IPS-18a (cell line): ENCODE measurements at regions not wholly inside any gene's neighbourhood (a gene's known extent, or its start where the extent isn't known, plus 50 kb on each side); places are given as distances from the start of the nearest gene placed in this dataset.
"Not testable (repeated sequence)": the region's sequence is repeated elsewhere in the genome, so short reads cannot be mapped to it uniquely, and the experiment has no call there.

Source experiments
- H3K27ac ChIP-seq: one replicate; pipeline ENCODE4 v1.5.1; 2013; ENCODE audit warnings: low read length
- H3K27me3 ChIP-seq: one replicate; pipeline ENCODE4 v1.6.1; 2013; ENCODE audit warnings: mild to moderate bottlenecking, low read length; ENCODE audit not compliant: control insufficient read depth, insufficient read depth
- H3K36me3 ChIP-seq: one replicate; pipeline ENCODE4 v1.6.1; 2013; ENCODE audit warnings: low read depth, low read length; ENCODE audit not compliant: control insufficient read depth
- H3K4me1 ChIP-seq: one replicate; pipeline ENCODE4 v1.6.1; 2013; ENCODE audit warnings: low read depth, low read length; ENCODE audit not compliant: control insufficient read depth
- H3K4me3 ChIP-seq: one replicate; pipeline ENCODE4 v1.5.1; 2013; ENCODE audit warnings: low read length
- H3K9ac ChIP-seq: one replicate; pipeline ENCODE4 v1.6.1; 2013; ENCODE audit warnings: mild to moderate bottlenecking, low read length, moderate library complexity
- H3K9me3 ChIP-seq: one replicate; pipeline ENCODE4 v1.6.1; 2013; ENCODE audit warnings: low read depth, low read length; ENCODE audit not compliant: control insufficient read depth

DNA sequence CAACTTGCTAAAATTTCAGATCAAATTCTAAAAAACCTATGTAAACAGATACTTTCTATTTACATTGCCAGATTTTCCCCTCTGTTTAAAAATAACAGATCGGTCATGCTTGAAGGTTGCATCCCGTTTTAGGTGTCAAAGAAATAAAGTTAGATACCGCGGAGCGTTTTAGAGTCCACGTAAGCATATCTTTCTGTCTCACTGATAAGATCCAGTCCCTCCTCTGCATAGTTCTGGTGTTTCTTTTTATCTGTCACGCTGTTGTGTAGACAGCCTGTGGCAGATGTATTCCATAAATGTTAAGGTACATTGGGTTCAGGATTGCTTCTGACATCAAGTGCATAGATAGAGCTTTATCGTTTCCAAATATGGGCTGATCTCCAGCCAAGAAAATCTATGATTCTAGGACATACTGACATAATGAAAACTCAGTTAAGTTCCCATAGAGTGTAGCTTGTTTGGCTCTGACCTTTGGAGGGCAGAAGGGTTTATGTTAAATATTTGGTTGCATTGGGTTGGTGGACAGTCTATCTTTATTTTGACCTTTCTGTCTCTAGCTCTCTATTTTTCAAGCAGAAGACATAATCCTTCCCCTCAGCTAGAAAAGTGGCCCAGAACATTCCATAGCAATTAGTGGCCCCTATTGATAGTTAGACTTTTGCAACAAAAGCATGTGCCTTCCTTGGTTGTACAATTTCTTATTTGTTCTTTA, 109.2 kb downstream of the GPR85 start:
- not testable (repeated sequence) for H3K27ac ChIP-seq, H3K27me3 ChIP-seq, H3K9ac ChIP-seq, H3K4me1 ChIP-seq, H3K4me3 ChIP-seq, H3K36me3 ChIP-seq, H3K9me3 ChIP-seq

DNA sequence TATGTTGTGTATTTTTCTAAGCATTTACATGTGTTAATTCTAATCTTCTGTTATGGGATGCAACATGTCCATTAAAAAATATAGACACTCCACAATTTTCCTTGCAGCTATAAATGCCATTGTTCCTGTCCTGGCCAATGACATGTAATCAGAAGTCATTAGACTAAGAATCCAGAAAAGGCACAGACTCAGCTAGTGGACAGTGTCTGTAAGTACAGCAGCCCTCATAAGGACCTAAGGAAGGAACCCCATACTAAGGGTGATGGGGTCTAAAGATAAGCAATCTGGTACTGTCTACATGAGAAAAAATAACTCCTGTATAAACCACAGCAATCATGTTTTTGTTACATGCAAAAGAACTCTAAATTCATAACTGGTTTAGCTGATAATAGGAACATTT, 115.9 kb downstream of the GPR85 start:
- Histone ChIP-seq H3K4me3 (no peak overlapping the region), H3K27ac (no peak overlapping the region), H3K9me3 (no peaks in the 10 kb centered on the region), H3K9ac (no peak overlapping the region), H3K27me3 (no peaks in the 10 kb centered on the region), H3K36me3 (no peaks in the 10 kb centered on the region), H3K4me1 (no peaks in the 10 kb centered on the region)

DNA sequence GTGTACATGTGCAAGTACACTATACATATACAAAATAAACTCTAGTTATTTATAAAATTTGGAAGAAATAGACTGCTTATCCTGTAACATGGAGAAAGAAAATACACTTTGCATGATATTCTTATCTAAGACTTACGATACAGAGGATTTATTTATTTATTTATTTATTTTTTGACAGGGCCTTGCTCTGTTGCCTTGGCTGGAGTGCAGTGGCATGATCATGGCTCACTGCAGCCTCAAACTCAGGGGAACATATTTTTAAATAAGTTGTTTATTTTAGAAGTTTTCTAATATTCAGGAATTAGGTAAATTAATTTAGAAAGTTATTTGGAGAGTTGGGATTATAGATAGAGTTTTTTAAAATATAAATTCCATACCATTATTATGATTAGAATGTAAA, 116.7 kb downstream of the GPR85 start:
- no peaks in the 10 kb centered on the region for H3K36me3 ChIP-seq
- no peaks in the 10 kb centered on the region for H3K9me3 ChIP-seq
- H3K9ac ChIP-seq, result no peak overlapping the region
- H3K4me1 ChIP-seq, result no peaks in the 10 kb centered on the region
- H3K4me3 ChIP-seq, result no peak overlapping the region
- H3K27ac ChIP-seq, result no peak overlapping the region
- H3K27me3 ChIP-seq, result no peaks in the 10 kb centered on the region

DNA sequence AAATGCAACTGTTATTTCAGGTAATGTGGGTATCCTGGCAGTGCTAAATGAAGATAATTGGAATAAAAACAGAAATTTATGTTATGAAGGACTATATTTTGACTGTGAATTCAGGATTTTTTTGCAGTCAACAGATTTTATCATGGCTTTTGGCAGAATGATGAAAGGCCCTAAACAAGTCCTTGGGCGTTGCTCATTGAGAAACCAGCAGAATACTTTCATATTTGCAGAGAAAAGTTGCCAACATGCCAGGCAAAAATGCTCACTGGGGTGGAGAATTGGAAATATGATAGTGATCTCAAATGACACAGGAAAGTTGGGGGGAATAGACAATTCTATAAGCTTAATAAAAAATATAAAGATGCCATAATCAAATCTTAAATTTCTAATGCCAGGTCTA, 121.1 kb downstream of the GPR85 start:
- Histone ChIP-seq H3K36me3 (no peaks in the 10 kb centered on the region), H3K4me1 (no peaks in the 10 kb centered on the region), H3K27ac (no peak overlapping the region), H3K9ac (no peak overlapping the region), H3K9me3 (no peaks in the 10 kb centered on the region), H3K27me3 (no peaks in the 10 kb centered on the region), H3K4me3 (no peak overlapping the region)

DNA sequence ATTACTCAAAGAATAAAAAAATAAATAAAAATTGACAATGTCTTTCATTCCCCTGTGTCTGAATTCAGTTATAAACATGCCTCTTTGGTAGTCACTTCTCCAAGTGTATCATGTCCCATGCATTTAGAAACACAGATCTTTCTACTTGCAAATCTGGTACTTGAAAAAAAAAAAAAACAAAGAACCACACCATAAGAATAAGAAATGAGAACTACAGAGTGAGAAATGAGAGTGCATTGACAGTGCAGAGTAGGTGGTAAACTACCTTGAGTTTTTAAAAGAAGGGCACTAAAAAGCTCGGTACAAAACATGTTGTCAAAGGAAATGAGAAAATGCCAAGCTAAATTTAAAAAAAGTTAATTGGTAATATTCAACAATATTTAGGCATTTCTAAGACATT, 123.0 kb downstream of the GPR85 start:
- no peaks in the 10 kb centered on the region for H3K27me3 ChIP-seq

DNA sequence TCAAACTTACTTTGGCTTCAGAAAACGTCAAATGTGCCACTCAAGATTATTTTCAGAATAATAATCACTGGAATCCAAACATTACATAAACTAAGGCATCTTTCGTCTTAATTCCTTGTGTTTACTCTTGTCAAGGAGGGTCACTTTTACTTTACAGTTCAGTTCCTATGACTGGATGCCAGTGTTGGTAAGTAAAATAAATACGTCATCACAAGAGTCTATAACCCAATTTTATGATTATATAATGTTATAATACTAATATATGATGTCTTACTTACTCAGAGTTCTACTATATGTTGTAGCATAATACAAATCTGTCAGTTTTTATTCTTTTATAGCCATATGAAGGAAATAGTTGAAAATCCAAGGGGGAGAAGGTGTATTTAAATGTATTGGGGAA, 123.8 kb downstream of the GPR85 start:
- no peak overlapping the region for H3K27ac ChIP-seq
- H3K9ac ChIP-seq, result no peak overlapping the region
- H3K36me3 ChIP-seq, result no peaks in the 10 kb centered on the region
- no peaks in the 10 kb centered on the region for H3K4me1 ChIP-seq
- H3K27me3 ChIP-seq, result no peaks in the 10 kb centered on the region
- H3K9me3 ChIP-seq, result no peaks in the 10 kb centered on the region
- no peak overlapping the region for H3K4me3 ChIP-seq

More for the DNA sequence above, 123.0 kb downstream of the GPR85 start:
- H3K4me1 ChIP-seq, result no peaks in the 10 kb centered on the region
- no peaks in the 10 kb centered on the region for H3K36me3 ChIP-seq
- H3K4me3 ChIP-seq, result no peak overlapping the region
- no peak overlapping the region for H3K9ac ChIP-seq
- H3K27ac ChIP-seq, result no peak overlapping the region
- H3K9me3 ChIP-seq, result no peaks in the 10 kb centered on the region

DNA sequence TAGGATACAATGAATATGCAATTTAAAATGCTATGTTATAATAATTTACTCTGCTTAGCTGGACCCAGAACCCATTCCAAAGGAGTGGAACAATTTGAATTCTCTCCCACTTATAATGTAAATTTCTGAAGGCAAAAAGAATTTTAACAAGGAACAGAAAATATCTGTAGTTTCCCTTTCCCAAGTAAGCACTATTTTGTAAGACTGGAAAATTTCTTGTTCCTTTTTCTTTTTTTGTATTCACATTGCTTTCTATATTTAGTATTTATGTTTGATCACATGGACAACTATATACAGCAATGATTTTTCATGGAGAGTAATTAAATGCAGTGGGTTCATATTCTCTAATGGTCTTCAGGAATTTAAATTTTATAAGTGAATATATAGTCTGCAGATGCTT, 127.4 kb downstream of the GPR85 start:
- Histone ChIP-seq H3K9me3 (no peaks in the 10 kb centered on the region), H3K27ac (no peak overlapping the region), H3K4me3 (no peak overlapping the region), H3K27me3 (no peaks in the 10 kb centered on the region), H3K9ac (no peak overlapping the region), H3K4me1 (no peaks in the 10 kb centered on the region), H3K36me3 (no peaks in the 10 kb centered on the region)

DNA sequence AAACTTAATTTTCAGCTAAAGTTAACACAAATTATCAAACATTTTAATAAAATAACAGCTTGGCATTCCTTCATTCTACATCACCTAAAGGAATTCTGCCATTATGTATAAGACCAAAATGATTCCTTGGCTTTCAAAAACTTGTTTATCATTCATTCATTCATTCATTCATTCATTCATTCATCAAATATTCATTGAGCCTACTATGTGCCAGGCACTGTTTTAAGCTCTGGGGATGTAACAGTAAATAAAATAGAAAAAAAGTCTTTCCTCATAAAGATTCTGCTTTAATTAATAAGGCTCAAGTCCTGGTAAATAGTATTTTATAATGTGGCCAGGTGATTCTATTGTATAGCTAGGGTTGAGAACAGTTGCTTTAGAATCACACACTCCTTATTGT, 127.9 kb downstream of the GPR85 start:
- H3K36me3 ChIP-seq, result no peaks in the 10 kb centered on the region
- no peaks in the 10 kb centered on the region for H3K9me3 ChIP-seq
- no peaks in the 10 kb centered on the region for H3K27me3 ChIP-seq
- no peak overlapping the region for H3K9ac ChIP-seq
- H3K4me3 ChIP-seq, result no peak overlapping the region
- no peak overlapping the region for H3K27ac ChIP-seq
- H3K4me1 ChIP-seq, result no peaks in the 10 kb centered on the region

DNA sequence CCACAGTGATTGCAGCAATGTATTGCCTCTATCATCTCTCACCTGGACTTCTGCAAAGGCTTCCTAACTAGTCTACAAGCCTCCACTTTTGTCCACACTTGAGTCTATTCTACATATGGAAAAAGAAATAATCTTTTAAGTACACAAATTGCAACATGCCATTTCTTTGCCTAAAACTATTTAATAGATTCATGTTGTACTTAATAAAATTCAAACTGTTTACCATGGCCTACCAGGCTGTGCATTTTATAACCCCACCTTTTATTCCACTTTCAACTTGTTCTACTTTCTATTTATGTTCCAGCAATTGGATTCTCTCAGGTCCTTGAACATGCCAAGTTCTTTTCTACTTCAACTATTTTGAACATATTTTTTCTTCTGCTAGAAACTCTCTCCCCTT, 128.7 kb downstream of the GPR85 start:
- no peak overlapping the region for H3K4me3 ChIP-seq
- no peak overlapping the region for H3K9ac ChIP-seq
- no peaks in the 10 kb centered on the region for H3K27me3 ChIP-seq

DNA sequence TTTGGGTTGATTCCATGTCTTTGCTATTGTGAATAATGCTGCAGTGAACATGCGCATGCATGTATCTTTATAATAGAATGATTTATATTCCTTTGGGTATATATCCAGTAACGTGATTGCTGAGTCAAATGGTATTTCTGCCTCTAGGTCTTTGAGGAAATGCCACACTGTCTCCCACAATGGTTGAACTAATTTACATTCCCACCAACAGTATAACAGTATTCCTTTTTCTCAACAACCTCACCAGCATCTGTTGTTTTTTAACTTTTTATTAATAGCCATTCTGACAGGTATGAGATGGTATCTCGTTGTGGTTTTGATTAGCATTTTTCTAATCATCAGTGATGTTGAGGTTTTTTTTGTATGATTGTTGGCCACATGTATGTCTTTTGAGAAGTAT, 133.6 kb downstream of the GPR85 start:
- not testable (repeated sequence) for H3K4me3 ChIP-seq, H3K4me1 ChIP-seq, H3K27me3 ChIP-seq, H3K9ac ChIP-seq, H3K27ac ChIP-seq, H3K36me3 ChIP-seq, H3K9me3 ChIP-seq

More for the DNA sequence above, 128.7 kb downstream of the GPR85 start:
- Histone ChIP-seq H3K27ac (no peak overlapping the region), H3K36me3 (no peaks in the 10 kb centered on the region), H3K9me3 (no peaks in the 10 kb centered on the region), H3K4me1 (no peaks in the 10 kb centered on the region)

DNA sequence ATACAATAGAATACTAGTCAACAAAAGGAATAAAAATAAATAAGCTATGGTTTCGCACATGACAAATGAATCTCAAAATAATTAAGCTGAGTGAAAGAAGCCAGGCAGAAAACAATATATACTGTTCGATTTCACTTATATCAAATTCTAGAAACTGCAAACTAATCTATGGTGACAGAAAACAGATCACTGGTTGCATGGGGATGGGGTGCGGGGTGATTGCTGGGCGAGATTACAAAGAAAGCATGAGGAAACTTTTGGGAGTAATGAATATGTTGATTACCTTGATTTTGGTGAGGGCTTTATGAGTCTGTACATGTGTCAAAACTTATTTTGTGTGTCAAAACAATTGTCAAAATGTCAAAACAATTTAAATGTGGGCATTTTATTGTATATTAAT, 135.6 kb downstream of the GPR85 start:
- H3K4me3 ChIP-seq, result no peak overlapping the region
- no peaks in the 10 kb centered on the region for H3K36me3 ChIP-seq
- no peak overlapping the region for H3K9ac ChIP-seq
- no peaks in the 10 kb centered on the region for H3K9me3 ChIP-seq
- no peak overlapping the region for H3K27ac ChIP-seq
- no peaks in the 10 kb centered on the region for H3K27me3 ChIP-seq
- H3K4me1 ChIP-seq, result no peaks in the 10 kb centered on the region

DNA sequence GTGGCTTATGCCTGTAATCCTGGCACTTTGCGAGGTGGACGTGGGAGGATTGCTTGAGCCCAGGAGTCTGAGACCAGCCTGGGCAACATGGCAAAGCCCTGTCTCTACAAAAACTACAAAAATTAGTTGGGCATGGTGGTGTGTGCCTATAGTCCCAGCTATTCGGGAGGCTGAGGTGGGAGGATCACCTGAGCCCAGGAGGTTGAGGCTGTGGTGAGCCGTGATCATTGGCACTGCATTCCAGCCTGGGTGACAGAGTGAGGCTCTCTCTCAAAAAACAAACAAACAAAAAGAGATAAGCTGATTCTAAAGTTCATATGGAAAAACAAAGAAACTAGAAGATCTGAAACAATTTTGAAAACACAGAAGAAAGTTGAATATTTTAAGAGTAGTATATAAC, 136.9 kb downstream of the GPR85 start:
- not testable (repeated sequence) for H3K27ac ChIP-seq, H3K4me1 ChIP-seq, H3K9me3 ChIP-seq, H3K36me3 ChIP-seq, H3K4me3 ChIP-seq, H3K9ac ChIP-seq, H3K27me3 ChIP-seq
